ENCODE measurements at regions not wholly inside any gene's neighbourhood (a gene's known extent, or its start where the extent isn't known, plus 50 kb on each side); places are given as distances from the start of the nearest gene placed in this dataset.
"Not testable (repeated sequence)": the region's sequence is repeated elsewhere in the genome, so short reads cannot be mapped to it uniquely, and the experiment has no call there.

DNA sequence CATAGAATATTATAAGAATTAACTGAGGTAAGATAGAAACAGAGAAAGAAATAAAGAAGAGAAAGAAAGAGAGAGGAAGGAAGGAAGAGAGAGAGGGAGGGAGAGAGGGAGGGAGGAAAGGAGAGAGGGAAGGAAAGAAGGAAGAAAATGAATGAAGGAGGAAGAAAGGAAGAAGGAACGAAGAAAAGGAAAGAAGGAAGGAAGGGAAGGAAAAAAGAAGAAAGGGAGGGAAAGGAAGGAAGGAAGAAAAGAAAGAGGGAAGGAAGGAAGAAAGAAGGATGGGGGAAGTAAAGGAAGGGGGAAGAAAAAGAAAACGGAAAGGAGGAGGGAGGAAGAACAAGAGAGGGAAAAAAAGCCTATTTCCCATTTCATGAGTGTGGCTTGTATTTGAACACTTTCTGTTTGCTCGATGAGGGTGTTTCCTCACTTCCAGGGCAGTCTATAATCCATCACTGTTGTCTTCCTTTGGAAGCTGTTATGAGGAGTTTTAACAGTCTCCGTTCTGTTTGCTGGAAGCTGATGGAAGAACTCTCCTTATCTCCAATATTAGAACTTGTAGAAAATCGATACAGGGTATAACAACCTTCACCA lies 402.4 kb downstream of the TMEM114 start:
- no peak for DNase-seq (ENCODE audit: low read depth)

GRCh38 chr16:8184854-8185253 lies 405.5 kb downstream of the TMEM114 start:
- DNase-seq (ENCODE audit: low read depth), result no peak

GRCh38 chr16:8183176-8184099 lies 406.9 kb downstream of the TMEM114 start:
- DNase-seq (ENCODE audit: low read depth), result no peak

GRCh38 chr16:8182761-8183160 lies 407.6 kb downstream of the TMEM114 start:
- no peak for DNase-seq (ENCODE audit: low read depth)

DNA sequence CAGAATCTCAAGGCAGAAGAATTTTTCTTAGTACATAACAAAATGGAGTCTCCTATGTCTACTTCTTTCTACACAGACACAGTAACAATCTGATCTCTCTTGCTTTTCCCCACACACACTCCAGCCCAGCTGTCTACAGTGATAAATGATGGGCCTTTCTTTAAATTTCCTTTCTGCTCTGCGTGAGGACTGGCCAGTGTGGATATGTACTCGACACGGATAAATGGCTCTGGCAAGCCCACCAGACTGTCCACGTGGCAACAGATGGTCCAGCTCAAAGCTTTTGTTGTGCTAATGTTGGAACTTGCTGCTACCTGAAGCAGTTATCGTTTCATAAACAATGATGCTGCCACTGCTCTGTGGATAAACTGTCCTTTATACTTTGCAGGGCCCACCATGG lies 410.7 kb downstream of the TMEM114 start:
- no peak for DNase-seq (ENCODE audit: low read depth)

GRCh38 chr16:8178271-8178670 lies 412.0 kb downstream of the TMEM114 start:
- DNase-seq (ENCODE audit: low read depth), result no peak

DNA sequence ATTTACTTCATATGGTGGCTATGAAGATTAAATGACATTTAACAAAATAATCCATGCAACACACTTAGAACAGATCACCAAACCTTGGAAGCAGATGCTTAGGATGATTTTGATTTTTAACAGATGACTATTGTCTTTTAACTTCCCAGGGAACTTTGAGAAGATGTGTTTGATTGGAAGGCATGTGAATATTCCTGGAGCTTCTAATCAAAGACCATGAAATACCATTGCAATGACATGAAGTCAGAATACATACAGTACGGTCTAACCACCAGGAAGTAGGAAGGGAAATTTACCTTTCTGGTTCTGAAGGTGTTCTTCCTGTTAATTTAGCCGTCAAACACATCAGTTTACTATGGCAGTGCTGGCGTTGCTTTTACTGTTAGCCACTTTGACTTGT lies 414.9 kb downstream of the TMEM114 start:
- DNase-seq (ENCODE audit: low read depth), result no peak

- peak; percentile 72 for DNase-seq (ENCODE audit: low read depth)
These were observed 417.1 kb downstream of the TMEM114 start for GRCh38 chr16:8173111-8173644.

- no peak for DNase-seq (ENCODE audit: low read depth)
These were observed 417.8 kb downstream of the TMEM114 start for GRCh38 chr16:8172551-8172950.

GRCh38 chr16:8168016-8168415 lies 422.3 kb downstream of the TMEM114 start:
- DNase-seq (ENCODE audit: low read depth), result no peak

GRCh38 chr16:8167436-8167835 lies 422.9 kb downstream of the TMEM114 start:
- DNase-seq (ENCODE audit: low read depth), result no peak

GRCh38 chr16:8158051-8158450 lies 432.3 kb downstream of the TMEM114 start:
- DNase-seq (ENCODE audit: low read depth), result no peak

- no peak for DNase-seq (ENCODE audit: low read depth)
These were observed 435.0 kb downstream of the TMEM114 start for GRCh38 chr16:8155275-8155674.

- DNase-seq (ENCODE audit: low read depth), result no peak
These were observed 443.9 kb downstream of the TMEM114 start for GRCh38 chr16:8146256-8147012.

DNA sequence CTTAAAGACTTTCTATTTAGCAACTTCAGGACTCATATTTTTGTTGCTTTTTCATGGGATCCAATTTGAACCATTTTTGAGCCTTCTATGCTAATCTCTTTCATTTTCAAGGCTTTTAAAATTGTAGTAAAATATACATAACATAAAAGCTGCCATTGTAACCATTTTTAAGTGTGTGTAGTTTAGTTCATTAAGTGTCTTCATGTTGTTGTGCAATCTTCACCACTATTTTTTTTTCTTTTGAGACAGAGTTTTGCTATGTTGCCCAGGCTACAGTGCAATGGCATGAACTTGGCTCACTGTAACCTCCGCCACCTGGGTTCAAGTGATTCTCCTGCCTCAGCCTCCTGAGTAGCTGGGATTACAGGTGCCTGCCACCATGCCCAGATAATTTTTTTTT lies 451.6 kb downstream of the TMEM114 start:
- DNase-seq (ENCODE audit: low read depth), result no peak

DNA sequence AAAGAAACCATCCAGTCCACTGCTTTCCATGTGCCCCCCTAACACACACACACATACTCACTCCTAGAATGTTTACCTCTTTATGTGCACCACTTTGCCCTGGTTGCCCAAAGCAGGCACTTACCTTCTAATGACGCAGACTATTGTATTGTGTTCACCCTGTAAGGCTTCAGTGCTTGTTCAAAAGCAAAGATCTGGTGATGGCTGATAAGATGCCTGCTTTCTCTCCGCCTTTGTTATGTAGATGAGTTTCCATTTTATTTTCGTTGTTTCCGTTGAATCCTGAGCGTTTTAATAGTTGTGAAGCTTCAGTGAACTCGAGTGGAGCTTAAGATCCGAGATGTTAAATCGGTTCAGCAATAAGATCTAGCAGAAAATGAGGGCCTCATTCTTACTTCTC lies 452.7 kb downstream of the TMEM114 start:
- no peak for DNase-seq (ENCODE audit: low read depth)

GRCh38 chr16:8130197-8130596 lies 460.1 kb downstream of the TMEM114 start:
- no peak for DNase-seq (ENCODE audit: low read depth)

DNA sequence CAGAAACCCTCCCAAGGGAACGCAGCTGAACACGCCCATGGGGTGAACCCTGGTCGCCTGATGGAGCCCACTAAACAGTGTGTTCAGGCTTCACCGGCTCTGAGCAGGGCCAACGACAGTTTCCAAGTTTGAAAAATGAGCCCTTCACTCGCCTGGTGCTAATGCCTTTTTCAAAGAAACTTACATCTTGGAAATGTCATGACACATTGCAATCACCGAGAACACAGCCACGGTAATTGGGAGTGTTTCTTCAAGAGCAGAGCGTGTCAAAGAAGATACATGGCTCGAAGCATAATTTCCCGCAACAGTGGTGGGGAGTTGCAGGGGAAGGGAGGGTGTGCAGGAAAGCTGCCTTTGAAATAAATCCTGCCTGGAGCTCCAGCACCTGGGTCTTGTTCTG lies 463.2 kb downstream of the TMEM114 start:
- no peak for DNase-seq (ENCODE audit: low read depth)

- no peak for DNase-seq (ENCODE audit: low read depth)
These were observed 464.0 kb downstream of the TMEM114 start for GRCh38 chr16:8126313-8126712.

- no peak for DNase-seq (ENCODE audit: low read depth)
These were observed 470.3 kb downstream of the TMEM114 start for GRCh38 chr16:8120001-8120400.

- no peak for DNase-seq (ENCODE audit: low read depth)
These were observed 474.5 kb downstream of the TMEM114 start for GRCh38 chr16:8115814-8116213.

- DNase-seq (ENCODE audit: low read depth), result not testable (repeated sequence)
These were observed 475.4 kb downstream of the TMEM114 start for GRCh38 chr16:8114941-8115340.

GRCh38 chr16:8113843-8114242 lies 476.5 kb downstream of the TMEM114 start:
- DNase-seq (ENCODE audit: low read depth), result no peak

All from iris pigment epithelial cell (primary cell).